ENCODE measurements at regions not wholly inside any gene's neighbourhood (a gene's known extent, or its start where the extent isn't known, plus 50 kb on each side); places are given as distances from the start of the nearest gene placed in this dataset.

DNA sequence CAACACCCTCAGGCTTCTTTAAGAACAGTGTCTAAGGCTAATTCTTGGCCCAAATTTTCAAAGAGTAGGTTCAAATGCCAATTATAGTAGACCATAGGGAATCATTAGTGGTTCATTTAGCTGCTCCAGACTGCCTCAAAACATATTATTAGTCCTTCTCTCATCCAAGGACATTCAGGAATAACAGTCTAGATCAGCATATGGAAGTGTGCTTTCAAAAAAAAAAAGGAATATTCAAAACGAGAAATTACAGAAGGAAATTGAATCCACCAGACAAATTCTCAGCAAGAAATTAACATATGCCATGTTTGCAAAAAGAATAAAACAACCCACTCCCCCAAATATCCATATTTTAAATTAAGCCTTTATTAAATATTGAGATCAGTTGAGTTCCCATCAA lies 293.1 kb downstream of the SMARCA1 start:
- WGBS, result 72% methylated on average over 1 of the region's 1 CpG
- H3K36me3 ChIP-seq, result no peaks in the 10 kb centered on the region
- H3K27me3 ChIP-seq (replicated peaks; ENCODE audit: insufficient read depth), result no peaks in the 10 kb centered on the region
- intact Hi-C loops (cut with DNase I), result no loop called here
- no peaks in the 10 kb centered on the region for H3K9me3 ChIP-seq
- H3K27ac ChIP-seq, result no peak overlapping the region
- DNase-seq (ENCODE audit: low spot score), result no peak
- no peak for TF ChIP-seq POLR2A (IDR thresholded peaks at IDR 0.05)
- TF ChIP-seq, protein P1, sequence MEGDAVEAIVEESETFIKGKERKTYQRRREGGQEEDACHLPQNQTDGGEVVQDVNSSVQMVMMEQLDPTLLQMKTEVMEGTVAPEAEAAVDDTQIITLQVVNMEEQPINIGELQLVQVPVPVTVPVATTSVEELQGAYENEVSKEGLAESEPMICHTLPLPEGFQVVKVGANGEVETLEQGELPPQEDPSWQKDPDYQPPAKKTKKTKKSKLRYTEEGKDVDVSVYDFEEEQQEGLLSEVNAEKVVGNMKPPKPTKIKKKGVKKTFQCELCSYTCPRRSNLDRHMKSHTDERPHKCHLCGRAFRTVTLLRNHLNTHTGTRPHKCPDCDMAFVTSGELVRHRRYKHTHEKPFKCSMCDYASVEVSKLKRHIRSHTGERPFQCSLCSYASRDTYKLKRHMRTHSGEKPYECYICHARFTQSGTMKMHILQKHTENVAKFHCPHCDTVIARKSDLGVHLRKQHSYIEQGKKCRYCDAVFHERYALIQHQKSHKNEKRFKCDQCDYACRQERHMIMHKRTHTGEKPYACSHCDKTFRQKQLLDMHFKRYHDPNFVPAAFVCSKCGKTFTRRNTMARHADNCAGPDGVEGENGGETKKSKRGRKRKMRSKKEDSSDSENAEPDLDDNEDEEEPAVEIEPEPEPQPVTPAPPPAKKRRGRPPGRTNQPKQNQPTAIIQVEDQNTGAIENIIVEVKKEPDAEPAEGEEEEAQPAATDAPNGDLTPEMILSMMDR (IDR thresholded peaks at IDR 0.05), result no peak
- TF ChIP-seq POLR2AphosphoS5 (IDR thresholded peaks at IDR 0.05), result no peak
- H3K4me1 ChIP-seq (replicated peaks), result no peaks in the 10 kb centered on the region
- H3K4me3 ChIP-seq, result no peak overlapping the region

DNA sequence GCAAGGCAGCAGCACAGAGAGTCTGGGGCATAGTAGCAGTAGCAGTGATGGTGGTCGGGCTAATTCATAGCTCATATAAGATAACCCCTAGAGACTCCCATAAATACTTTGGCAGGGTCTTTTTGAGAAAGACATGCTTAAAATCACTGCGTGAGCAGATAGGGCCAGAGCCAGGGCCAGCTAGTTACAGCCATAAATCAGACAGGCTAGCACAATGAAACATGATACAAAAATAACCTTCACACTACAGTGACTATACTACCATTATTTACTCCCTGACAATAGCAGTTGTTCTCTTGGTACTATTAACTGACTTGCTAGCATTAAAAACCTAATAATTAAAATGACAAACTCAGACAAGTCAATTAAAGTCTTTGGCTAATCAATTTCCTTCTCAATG lies 295.9 kb downstream of the SMARCA1 start:
- Histone ChIP-seq H3K27me3 (replicated peaks; ENCODE audit: insufficient read depth) (no peaks in the 10 kb centered on the region), H3K36me3 (no peaks in the 10 kb centered on the region), H3K4me1 (replicated peaks) (no peaks in the 10 kb centered on the region), H3K4me3 (no peak overlapping the region), H3K27ac (no peak overlapping the region), H3K9me3 (no peaks in the 10 kb centered on the region)
- no peak for DNase-seq (ENCODE audit: low spot score)
- 41% methylated on average over 2 of the region's 2 CpGs for WGBS
- intact Hi-C loops (cut with DNase I), result no loop called here
- no peak for TF ChIP-seq POLR2AphosphoS5 (IDR thresholded peaks at IDR 0.05)
- TF ChIP-seq POLR2A (IDR thresholded peaks at IDR 0.05), result no peak
- TF ChIP-seq, protein P1 (IDR thresholded peaks at IDR 0.05), result no peak

DNA sequence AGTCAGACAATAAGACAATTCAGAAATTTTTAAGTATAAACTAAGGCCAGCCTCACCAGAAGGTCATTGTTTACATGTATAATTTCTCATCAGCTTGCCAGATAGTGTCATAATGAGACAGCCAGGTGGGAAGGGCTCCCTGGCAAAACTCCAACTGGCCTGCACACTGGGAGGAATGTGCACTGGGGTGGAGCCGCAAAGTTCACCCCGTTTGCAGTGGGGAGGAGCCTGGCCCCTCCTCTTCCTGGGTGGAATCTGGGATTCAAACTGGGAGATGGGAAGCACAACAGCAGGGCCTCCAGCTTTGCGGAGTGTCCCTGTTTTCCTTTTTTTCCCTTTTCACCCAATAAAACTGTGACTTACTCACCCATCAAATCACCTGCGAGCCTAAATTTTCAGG lies 329.9 kb downstream of the SMARCA1 start:
- intact Hi-C loops (cut with DNase I), result no loop called here

DNA sequence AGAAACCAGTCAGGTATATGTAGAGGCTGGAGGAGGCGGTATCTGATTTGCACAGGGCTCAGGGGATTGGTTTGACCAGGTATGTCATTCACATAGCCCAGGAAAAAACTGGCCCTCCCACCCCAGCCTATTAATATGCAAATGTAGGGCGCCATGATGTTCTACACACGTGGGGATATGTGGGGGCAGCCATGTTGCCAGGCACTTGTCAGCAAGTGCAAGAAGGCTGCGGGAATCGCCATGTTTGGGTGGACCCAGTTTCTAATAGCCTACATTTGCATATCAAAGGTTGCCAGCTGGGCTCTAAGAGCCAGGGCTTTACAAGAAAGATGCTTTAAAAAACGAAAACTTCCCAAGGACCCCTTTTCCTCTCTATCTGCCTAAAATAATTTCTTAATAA lies 335.1 kb downstream of the SMARCA1 start:
- intact Hi-C loops (cut with DNase I), result no loop called here
- Histone ChIP-seq H3K27me3 (replicated peaks; ENCODE audit: insufficient read depth) (no peaks in the 10 kb centered on the region), H3K27ac (no peak overlapping the region), H3K4me1 (replicated peaks) (no peaks in the 10 kb centered on the region), H3K36me3 (no peaks in the 10 kb centered on the region), H3K9me3 (no peaks in the 10 kb centered on the region), H3K4me3 (no peak overlapping the region)
- 64% methylated on average over 6 of the region's 6 CpGs for WGBS
- DNase-seq (ENCODE audit: low spot score), result no peak
- TF ChIP-seq, protein P1 (IDR thresholded peaks at IDR 0.05), result no peak
- TF ChIP-seq POLR2AphosphoS5 (IDR thresholded peaks at IDR 0.05) (no peak), POLR2A (IDR thresholded peaks at IDR 0.05) (no peak)

More for the DNA sequence above, 329.9 kb downstream of the SMARCA1 start:
- H3K36me3 ChIP-seq, result no peaks in the 10 kb centered on the region
- no peak for DNase-seq (ENCODE audit: low spot score)
- H3K27me3 ChIP-seq (replicated peaks; ENCODE audit: insufficient read depth), result no peaks in the 10 kb centered on the region
- H3K4me1 ChIP-seq (replicated peaks), result no peaks in the 10 kb centered on the region
- no peak overlapping the region for H3K4me3 ChIP-seq
- no peaks in the 10 kb centered on the region for H3K9me3 ChIP-seq
- H3K27ac ChIP-seq, result no peak overlapping the region
- TF ChIP-seq, protein P1 (IDR thresholded peaks at IDR 0.05), result no peak
- TF ChIP-seq POLR2AphosphoS5 (IDR thresholded peaks at IDR 0.05), result no peak
- TF ChIP-seq POLR2A (IDR thresholded peaks at IDR 0.05), result no peak
- WGBS, result 71% methylated on average over 4 of the region's 4 CpGs

DNA sequence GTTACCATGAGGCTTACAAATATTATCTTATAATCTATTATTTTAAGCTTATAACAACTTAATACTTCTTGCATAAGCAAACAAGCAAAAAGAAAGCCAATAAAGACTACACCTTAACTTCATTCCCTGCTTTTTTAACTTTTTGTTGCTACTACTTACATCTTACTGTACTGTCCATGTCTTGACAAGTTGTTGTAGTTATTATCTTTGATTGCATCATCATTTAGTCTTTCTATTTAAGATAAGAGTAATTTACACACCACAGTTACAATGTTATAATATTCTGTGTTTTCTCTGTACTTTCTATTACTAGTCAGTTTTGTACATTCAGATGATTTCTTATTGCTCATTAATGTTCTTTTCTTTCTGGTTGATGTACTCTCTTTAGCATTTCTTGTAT lies 346.6 kb downstream of the SMARCA1 start:
- DNase-seq (ENCODE audit: low spot score), result no peak
- intact Hi-C loops (cut with DNase I), result no loop called here
- TF ChIP-seq, protein P1 (IDR thresholded peaks at IDR 0.05), result no peak
- TF ChIP-seq POLR2A (IDR thresholded peaks at IDR 0.05) (no peak), POLR2AphosphoS5 (IDR thresholded peaks at IDR 0.05) (no peak)
- Histone ChIP-seq H3K4me1 (replicated peaks) (no peaks in the 10 kb centered on the region), H3K27me3 (replicated peaks; ENCODE audit: insufficient read depth) (no peaks in the 10 kb centered on the region), H3K36me3 (no peaks in the 10 kb centered on the region), H3K4me3 (no peak overlapping the region), H3K27ac (no peak overlapping the region), H3K9me3 (no peaks in the 10 kb centered on the region)

All from prostate gland (tissue), 2 donors.